Fibroblast of villous mesenchyme (primary cell): ENCODE measurements at regions not wholly inside any gene's neighbourhood (a gene's known extent, or its start where the extent isn't known, plus 50 kb on each side); places are given as distances from the start of the nearest gene placed in this dataset.

Experiments
- DNase-seq: peaks from one replicate; pipeline ENCODE4 v3.0.0-alpha.2; 2010; ENCODE audit warnings: low read depth
- H3K4me3 ChIP-seq: 2 replicates; pipeline ENCODE4 v1.5.1; 2011; ENCODE audit warnings: low read depth, mild to moderate bottlenecking, low read length
- TF ChIP-seq, protein P1 (sequence below): IDR thresholded peaks from 2 replicates; pipeline ENCODE4 v1.5.1; 2012; ENCODE audit warnings: low read depth, mild to moderate bottlenecking, low read length; ENCODE audit not compliant: insufficient read depth

DNA sequence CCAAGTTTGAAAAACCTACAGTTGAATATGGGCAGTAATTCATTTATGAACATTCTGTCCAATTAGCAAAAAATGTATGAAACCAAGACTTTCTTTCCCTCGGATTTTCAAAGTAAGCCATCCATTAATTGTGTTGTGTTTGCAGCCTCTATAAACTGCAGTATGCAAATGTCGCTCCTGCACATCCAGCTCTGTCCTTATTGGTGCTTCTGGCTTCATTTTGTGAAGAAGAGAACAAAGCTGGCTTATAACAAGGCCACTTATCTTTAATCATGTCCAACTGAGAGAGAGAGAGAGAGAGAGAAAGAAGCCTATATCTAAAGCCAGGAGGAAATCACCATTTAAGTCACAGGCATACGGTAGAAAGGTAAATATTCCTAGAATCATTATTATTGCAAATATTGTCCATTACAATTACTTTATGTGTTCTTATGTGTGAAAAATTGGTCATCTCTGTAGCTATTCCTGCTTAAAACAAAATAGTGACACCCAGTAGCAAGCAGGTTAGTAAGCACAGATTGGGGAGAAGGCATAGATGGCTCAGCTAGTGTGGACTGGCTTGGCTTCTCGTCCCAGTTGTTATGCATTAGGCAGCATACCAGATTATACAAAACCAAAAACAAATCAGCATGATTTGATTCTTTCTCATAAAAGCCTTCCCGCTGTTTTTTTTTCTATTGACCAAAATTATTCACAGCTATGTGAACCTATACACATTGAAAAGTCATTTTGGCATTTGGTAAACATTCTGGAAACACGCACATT lies 726.4 kb upstream of the SOX11 start:
- no peak for DNase-seq
- TF ChIP-seq, protein P1, sequence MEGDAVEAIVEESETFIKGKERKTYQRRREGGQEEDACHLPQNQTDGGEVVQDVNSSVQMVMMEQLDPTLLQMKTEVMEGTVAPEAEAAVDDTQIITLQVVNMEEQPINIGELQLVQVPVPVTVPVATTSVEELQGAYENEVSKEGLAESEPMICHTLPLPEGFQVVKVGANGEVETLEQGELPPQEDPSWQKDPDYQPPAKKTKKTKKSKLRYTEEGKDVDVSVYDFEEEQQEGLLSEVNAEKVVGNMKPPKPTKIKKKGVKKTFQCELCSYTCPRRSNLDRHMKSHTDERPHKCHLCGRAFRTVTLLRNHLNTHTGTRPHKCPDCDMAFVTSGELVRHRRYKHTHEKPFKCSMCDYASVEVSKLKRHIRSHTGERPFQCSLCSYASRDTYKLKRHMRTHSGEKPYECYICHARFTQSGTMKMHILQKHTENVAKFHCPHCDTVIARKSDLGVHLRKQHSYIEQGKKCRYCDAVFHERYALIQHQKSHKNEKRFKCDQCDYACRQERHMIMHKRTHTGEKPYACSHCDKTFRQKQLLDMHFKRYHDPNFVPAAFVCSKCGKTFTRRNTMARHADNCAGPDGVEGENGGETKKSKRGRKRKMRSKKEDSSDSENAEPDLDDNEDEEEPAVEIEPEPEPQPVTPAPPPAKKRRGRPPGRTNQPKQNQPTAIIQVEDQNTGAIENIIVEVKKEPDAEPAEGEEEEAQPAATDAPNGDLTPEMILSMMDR, result no peak
- no peak overlapping the region for H3K4me3 ChIP-seq

DNA sequence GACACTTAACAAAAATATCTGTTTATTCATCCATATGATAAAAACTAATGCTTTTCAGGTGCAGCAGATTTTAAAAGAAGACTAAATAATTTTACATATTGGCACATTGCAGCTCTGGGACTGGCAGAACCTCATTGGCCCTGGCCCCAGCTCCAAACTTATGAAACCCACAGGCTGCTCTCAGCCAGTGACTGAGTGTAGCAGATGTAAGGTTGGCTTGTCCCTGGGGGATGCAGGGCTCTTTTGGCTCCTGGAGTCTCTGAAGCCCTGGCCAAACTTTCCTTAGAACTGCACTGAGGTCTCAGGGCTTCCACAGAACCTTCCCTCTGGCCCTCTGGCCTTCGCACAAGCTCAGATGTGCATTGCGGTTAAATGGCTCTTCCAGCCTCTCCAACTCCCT lies 725.0 kb upstream of the SOX11 start:
- no peak for DNase-seq
- no peak overlapping the region for H3K4me3 ChIP-seq
- TF ChIP-seq, protein P1, result no peak

DNA sequence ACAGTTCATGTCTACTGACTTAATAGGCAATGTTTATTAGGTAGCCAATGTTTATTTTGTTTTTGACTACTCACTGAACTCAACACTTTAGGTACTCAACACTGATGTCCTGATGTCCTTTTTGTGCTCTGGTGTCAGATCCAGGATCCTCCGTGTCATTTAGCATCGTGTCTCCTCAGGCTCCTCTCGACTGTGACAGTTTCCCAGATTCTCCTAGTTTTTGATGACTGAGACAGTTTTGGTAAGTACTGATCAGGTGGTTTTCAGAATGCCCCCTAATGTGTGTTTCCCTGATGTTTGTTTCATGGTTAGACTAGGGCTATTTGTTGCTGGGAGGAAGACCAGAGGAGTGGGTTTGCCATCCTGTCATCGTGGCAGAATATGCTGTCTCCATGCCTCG lies 719.7 kb upstream of the SOX11 start:
- TF ChIP-seq, protein P1, result no peak

DNA sequence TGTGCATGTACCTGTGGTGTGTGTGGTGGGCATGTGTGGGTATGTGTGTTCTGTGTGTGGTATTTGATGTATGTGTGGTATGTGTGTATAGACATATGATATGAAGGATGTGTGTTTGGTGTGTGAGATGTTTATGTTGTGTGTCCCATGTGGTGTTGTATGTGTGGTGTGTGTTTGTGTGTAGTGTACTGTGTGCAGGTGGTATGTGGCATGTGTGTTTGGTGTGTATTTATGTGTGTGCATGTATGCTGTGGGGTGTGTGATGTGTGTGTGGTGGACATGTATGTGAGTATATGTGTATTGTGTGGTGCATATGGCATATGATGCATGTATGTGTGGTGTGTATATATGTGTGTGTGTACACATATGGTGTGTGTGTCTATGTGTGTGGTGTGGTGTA lies 718.8 kb upstream of the SOX11 start:
- H3K4me3 ChIP-seq, result no peak overlapping the region
- DNase-seq, result no peak
- TF ChIP-seq, protein P1, result no peak

More for the DNA sequence above, 719.7 kb upstream of the SOX11 start:
- no peak overlapping the region for H3K4me3 ChIP-seq
- no peak for DNase-seq

DNA sequence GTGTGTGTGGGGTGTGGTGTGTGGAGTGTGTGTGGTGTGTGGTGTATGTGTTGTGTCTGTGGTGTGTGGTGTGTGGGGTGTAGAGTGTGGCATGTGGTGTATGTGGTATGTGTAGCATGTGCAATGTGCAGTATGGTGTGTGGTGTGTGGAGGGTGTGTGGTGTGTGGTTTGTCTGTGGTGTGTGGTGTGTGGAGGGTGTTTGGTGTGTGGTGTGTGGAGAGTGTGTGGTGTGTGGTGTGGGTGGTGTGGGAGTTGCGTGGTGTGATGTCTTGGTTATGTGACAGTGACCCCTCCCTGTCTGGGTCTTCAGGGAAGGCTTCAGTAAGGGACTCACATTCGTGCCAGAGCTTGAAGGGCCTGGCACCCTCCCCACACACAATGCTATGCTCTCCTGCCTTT lies 718.2 kb upstream of the SOX11 start:
- DNase-seq, result no peak
- H3K4me3 ChIP-seq, result no peak overlapping the region
- TF ChIP-seq, protein P1, result no peak

GRCh38 chr2:4976407-4976806 lies 715.8 kb upstream of the SOX11 start:
- no peak for DNase-seq
- no peak overlapping the region for H3K4me3 ChIP-seq
- TF ChIP-seq, protein P1, result no peak

DNA sequence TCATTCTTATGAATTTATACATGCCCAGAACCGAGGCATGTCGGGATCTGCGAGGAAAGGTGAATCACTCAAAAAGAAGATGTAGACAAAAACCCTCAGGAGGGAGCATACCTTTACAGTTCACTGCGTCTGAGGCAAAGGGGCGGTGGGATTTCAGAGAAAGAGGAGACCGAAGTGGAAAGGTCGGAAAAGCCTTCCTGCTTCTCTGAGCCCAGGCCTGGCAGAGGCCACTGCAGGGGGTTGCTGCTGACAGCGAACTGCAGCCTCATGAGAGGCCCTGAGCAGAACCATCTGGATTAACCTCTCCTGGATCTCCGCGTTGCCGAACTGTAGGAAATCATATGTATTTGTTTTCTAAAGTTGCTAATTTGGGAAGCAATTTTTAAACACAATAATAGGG lies 713.1 kb upstream of the SOX11 start:
- DNase-seq, result no peak
- TF ChIP-seq, protein P1, result no peak

More for the DNA sequence above, 713.1 kb upstream of the SOX11 start:
- no peak overlapping the region for H3K4me3 ChIP-seq
